H9 (cell line): ENCODE measurements at regions not wholly inside any gene's neighbourhood (a gene's known extent, or its start where the extent isn't known, plus 50 kb on each side); places are given as distances from the start of the nearest gene placed in this dataset.
"Not testable (repeated sequence)": the region's sequence is repeated elsewhere in the genome, so short reads cannot be mapped to it uniquely, and the experiment has no call there.

Experiments used
- DNase-seq: peaks from one replicate; pipeline ENCODE4 v3.0.0-alpha.2; 2017
- H2AFZ ChIP-seq: one replicate; pipeline ENCODE4 v1.6.1; 2013; ENCODE audit warnings: mild to moderate bottlenecking, low read length, control low read depth, moderate library complexity
- H2AK5ac ChIP-seq: 2 replicates; pipeline ENCODE4 v1.6.1; 2013; ENCODE audit warnings: low read length, control low read depth, mixed read lengths; ENCODE audit not compliant: insufficient read length
- H2BK120ac ChIP-seq: one replicate; pipeline ENCODE4 v1.6.1; 2013; ENCODE audit warnings: low read depth, mild to moderate bottlenecking, low read length, control low read depth, inconsistent platforms; ENCODE audit not compliant: poor library complexity, severe bottlenecking
- H2BK12ac ChIP-seq: 2 replicates; pipeline ENCODE4 v1.6.1; 2013; ENCODE audit warnings: low read length, control low read depth, mixed read lengths, low read depth; ENCODE audit not compliant: insufficient read length
- H2BK15ac ChIP-seq: 2 replicates; pipeline ENCODE4 v1.6.1; 2013; ENCODE audit warnings: low read depth, low read length, control low read depth
- H2BK20ac ChIP-seq: one replicate; pipeline ENCODE4 v1.6.1; 2013; ENCODE audit warnings: low read depth, mild to moderate bottlenecking, low read length, control low read depth, inconsistent platforms; ENCODE audit not compliant: poor library complexity, severe bottlenecking
- H2BK5ac ChIP-seq: 2 replicates; pipeline ENCODE4 v1.6.1; 2013; ENCODE audit warnings: low read length, control low read depth, mixed read lengths; ENCODE audit not compliant: insufficient read length
- H3K14ac ChIP-seq: 2 replicates; pipeline ENCODE4 v1.6.1; 2013; ENCODE audit warnings: low read length, control low read depth; ENCODE audit not compliant: insufficient read depth
- H3K18ac ChIP-seq: 2 replicates; pipeline ENCODE4 v1.6.1; 2013; ENCODE audit warnings: low read depth, mild to moderate bottlenecking, mixed read lengths, low read length, control low read depth; ENCODE audit not compliant: insufficient read length
- H3K23ac ChIP-seq: 2 replicates; pipeline ENCODE4 v1.6.1; 2013; ENCODE audit warnings: low read length, control low read depth, mixed read lengths, low read depth; ENCODE audit not compliant: insufficient read length
- H3K23me2 ChIP-seq: 2 replicates; pipeline ENCODE4 v1.6.1; 2013; ENCODE audit warnings: low read depth, mild to moderate bottlenecking, mixed read lengths, low read length, control low read depth; ENCODE audit not compliant: insufficient read length, poor library complexity, severe bottlenecking
- H3K27ac ChIP-seq: 2 replicates; pipeline ENCODE4 v1.5.1; 2013; ENCODE audit warnings: low read length, control low read depth, mixed read lengths, low read depth; ENCODE audit not compliant: insufficient read length
- H3K27me3 ChIP-seq: 2 replicates; pipeline ENCODE4 v1.6.1; 2013; ENCODE audit warnings: low read length, control low read depth, inconsistent platforms; ENCODE audit not compliant: insufficient read depth
- H3K4ac ChIP-seq: 2 replicates; pipeline ENCODE4 v1.6.1; 2013; ENCODE audit warnings: low read depth, mild to moderate bottlenecking, control low read depth, inconsistent platforms, low read length, moderate library complexity
- H3K4me1 ChIP-seq: 2 replicates; pipeline ENCODE4 v1.6.1; 2013; ENCODE audit warnings: low read length, control low read depth, inconsistent platforms; ENCODE audit not compliant: insufficient read depth
- H3K4me2 ChIP-seq: 2 replicates; pipeline ENCODE4 v1.6.1; 2013; ENCODE audit warnings: low read length, control low read depth, mixed read lengths; ENCODE audit not compliant: insufficient read length, insufficient read depth
- H3K56ac ChIP-seq: 2 replicates; pipeline ENCODE4 v1.6.1; 2013; ENCODE audit warnings: low read depth, mild to moderate bottlenecking, mixed read lengths, low read length, control low read depth; ENCODE audit not compliant: insufficient read length
- H3K79me1 ChIP-seq: 2 replicates; pipeline ENCODE4 v1.6.1; 2013; ENCODE audit warnings: low read depth, mild to moderate bottlenecking, moderate library complexity, low read length, control low read depth, inconsistent platforms; ENCODE audit not compliant: insufficient read depth, poor library complexity, severe bottlenecking
- H3K79me2 ChIP-seq: 2 replicates; pipeline ENCODE4 v1.6.1; 2013; ENCODE audit warnings: low read length, control low read depth, inconsistent platforms; ENCODE audit not compliant: insufficient read depth
- H3K9ac ChIP-seq: 2 replicates; pipeline ENCODE4 v1.6.1; 2013; ENCODE audit warnings: low read length, control low read depth, mixed read lengths; ENCODE audit not compliant: insufficient read length; ENCODE audit errors: extremely low read depth
- H3K9me3 ChIP-seq: one replicate; pipeline ENCODE4 v1.6.1; 2013; ENCODE audit warnings: low read depth, low read length, inconsistent platforms; ENCODE audit not compliant: control insufficient read depth
- H3T11ph ChIP-seq: one replicate; pipeline ENCODE4 v1.6.1; 2013; ENCODE audit warnings: mild to moderate bottlenecking, low read length, control low read depth, inconsistent platforms
- H4K20me1 ChIP-seq: one replicate; pipeline ENCODE4 v1.6.1; 2013; ENCODE audit not compliant: control insufficient read depth, insufficient read length, insufficient read depth
- H4K5ac ChIP-seq: 2 replicates; pipeline ENCODE4 v1.6.1; 2013; ENCODE audit warnings: low read depth, mild to moderate bottlenecking, mixed read lengths, low read length, control low read depth; ENCODE audit not compliant: insufficient read length
- H4K8ac ChIP-seq: replicated peaks from 2 replicates; pipeline ENCODE4 v1.6.1; 2013; ENCODE audit warnings: low read length, control low read depth, mixed read lengths, low read depth; ENCODE audit not compliant: insufficient read length
- H4K91ac ChIP-seq: 2 replicates; pipeline ENCODE4 v1.6.1; 2013; ENCODE audit warnings: low read depth, mild to moderate bottlenecking, moderate library complexity, mixed read lengths, low read length, control low read depth; ENCODE audit not compliant: insufficient read length
- H3K27ac Mint-ChIP-seq, 3 experiments: 2 replicates in 2 of 3; 3 replicates in 1 of 3; pipeline ENCODE4 v1.8.0; 2020 to 2021; ENCODE audit warnings: mixed read lengths in 3 of 3, mild to moderate bottlenecking in 1 of 3, moderate library complexity in 1 of 3
- H3K27me3 Mint-ChIP-seq: 2 replicates; pipeline ENCODE4 v1.8.0; 2021; ENCODE audit warnings: low read depth, mild to moderate bottlenecking, moderate library complexity, mixed read lengths
- H3K36me3 Mint-ChIP-seq, 3 experiments: 2 replicates in 2 of 3; 3 replicates in 1 of 3; pipeline ENCODE4 v1.8.0; 2020 to 2021; ENCODE audit warnings: low read depth in 3 of 3, mixed read lengths in 3 of 3; ENCODE audit not compliant: insufficient read depth in 1 of 3
- H3K4me1 Mint-ChIP-seq, 2 experiments: 2 replicates each; pipeline ENCODE4 v1.8.0; 2020; ENCODE audit warnings: mixed read lengths in 2 of 2
- H3K4me3 Mint-ChIP-seq, 2 experiments: 2 replicates in 1 of 2; 3 replicates in 1 of 2; pipeline ENCODE4 v1.8.0; 2020 to 2021; ENCODE audit warnings: mild to moderate bottlenecking in 2 of 2, mixed read lengths in 2 of 2, moderate library complexity in 1 of 2
- H3K9me3 Mint-ChIP-seq, 2 experiments: 2 replicates in 1 of 2; 3 replicates in 1 of 2; pipeline ENCODE4 v1.8.0; 2020; ENCODE audit warnings: mild to moderate bottlenecking in 2 of 2, mixed read lengths in 2 of 2, moderate library complexity in 1 of 2
- CTCF ChIP-seq: fragments of 200-600 bp; sonication (generic); conservative IDR thresholded peaks from 3 replicates; pipeline ENCODE4 v1.8.0; 2021; ENCODE audit warnings: antibody characterized with exemption, mild to moderate bottlenecking
- WGBS: extraction: QIAGEN DNeasy Blood & Tissue Kit; methylation state at CpG from one replicate; pipeline ENCODE4 v1.1.7; 2013; ENCODE audit warnings: missing lambda C conversion rate, low lambda C conversion rate, mixed read lengths; ENCODE audit not compliant: insufficient read length; ENCODE audit errors: extremely low coverage; 5-methylcytosine and 5-hydroxymethylcytosine counted together

GRCh38 chr11:92035488-92035887, 189.1 kb upstream of the FAT3 start:
- no peak overlapping the region for H2BK15ac ChIP-seq
- no peak overlapping the region for H3K4me3 Mint-ChIP-seq
- no peaks in the 10 kb centered on the region for H3K4me1 ChIP-seq
- no peak overlapping the region for H2AFZ ChIP-seq
- H3K79me2 ChIP-seq = no peaks in the 10 kb centered on the region
- H3K36me3 Mint-ChIP-seq = no peaks in the 10 kb centered on the region; a peak in 1 of 7 replicates
- H3K9me3 Mint-ChIP-seq = peaks cover 0 to 2% of the 10 kb centered on the region in 2 experiments; a peak in 1 of 5 replicates
- H3K27me3 ChIP-seq = no peaks in the 10 kb centered on the region
- H4K5ac ChIP-seq = no peak overlapping the region
- no peak for TF ChIP-seq CTCF
- no CpG with 5 or more reads among the region's 1 CpG for WGBS
- no peak overlapping the region for H3K23ac ChIP-seq
- no peak overlapping the region for H2BK120ac ChIP-seq
- no peaks in the 10 kb centered on the region for H3K4me1 Mint-ChIP-seq
- H2AK5ac ChIP-seq = no peak overlapping the region
- no peak overlapping the region for H3K27ac Mint-ChIP-seq
- H3K79me1 ChIP-seq = no peaks in the 10 kb centered on the region
- no peaks in the 10 kb centered on the region for H3K27me3 Mint-ChIP-seq
- no peak overlapping the region for H4K91ac ChIP-seq
- no peaks in the 10 kb centered on the region for H3K23me2 ChIP-seq
- DNase-seq = no peak
- no peaks in the 10 kb centered on the region for H4K20me1 ChIP-seq
- H3K18ac ChIP-seq = no peak overlapping the region
- no peak overlapping the region for H3T11ph ChIP-seq
- H3K27ac ChIP-seq = no peak overlapping the region
- H2BK12ac ChIP-seq = no peak overlapping the region
- H3K56ac ChIP-seq = no peak overlapping the region
- H3K14ac ChIP-seq = no peak overlapping the region
- no peak overlapping the region for H4K8ac ChIP-seq
- no peak overlapping the region for H3K9ac ChIP-seq
- H3K9me3 ChIP-seq = no peaks in the 10 kb centered on the region
- no peak overlapping the region for H3K4me2 ChIP-seq
- no peak overlapping the region for H2BK20ac ChIP-seq
- H2BK5ac ChIP-seq = no peak overlapping the region
- no peak overlapping the region for H3K4ac ChIP-seq

GRCh38 chr11:92027136-92027535, 197.5 kb upstream of the FAT3 start:
- H3K27me3 ChIP-seq, H3K14ac ChIP-seq, H3K23ac ChIP-seq, H2BK20ac ChIP-seq, H3K9me3 Mint-ChIP-seq, H4K20me1 ChIP-seq, H3K36me3 Mint-ChIP-seq, H3K4me2 ChIP-seq, H3K4ac ChIP-seq, H2BK5ac ChIP-seq, H3K23me2 ChIP-seq, H3K4me1 ChIP-seq, H2BK120ac ChIP-seq, H2BK12ac ChIP-seq, H3K27me3 Mint-ChIP-seq, H3K27ac ChIP-seq, H3K79me1 ChIP-seq, H4K5ac ChIP-seq, H4K8ac ChIP-seq, H2AK5ac ChIP-seq, H2BK15ac ChIP-seq, H3T11ph ChIP-seq, H4K91ac ChIP-seq, H3K4me1 Mint-ChIP-seq, H3K18ac ChIP-seq, H3K9ac ChIP-seq, H3K56ac ChIP-seq, H3K9me3 ChIP-seq, H2AFZ ChIP-seq, H3K79me2 ChIP-seq: not testable (repeated sequence)
- DNase-seq = peak; percentile 59
- no CpG with 5 or more reads among the region's 16 CpGs for WGBS
- Mint-ChIP-seq H3K4me3 (peak overlapping the region in 1 of 2 experiments; percentile 69; a peak in 2 of 5 replicates), H3K27ac (peak overlapping the region in 1 of 3 experiments; percentile 92; a peak in 3 of 7 replicates)
